Left ventricle myocardium inferior (tissue), 1 donor: ENCODE measurements at regions not wholly inside any gene's neighbourhood (a gene's known extent, or its start where the extent isn't known, plus 50 kb on each side); places are given as distances from the start of the nearest gene placed in this dataset.
A peak's percentile ranks its signal among the peaks of the same experiment; 100 is the strongest.

Experiments used
- DNase-seq: peaks from one replicate; pipeline ENCODE4 v3.0.0-alpha.2; 2020
- H3K27ac ChIP-seq: fragments of 200-600 bp; replicated peaks from 2 replicates; pipeline ENCODE4 v1.8.0; 2021
- H3K27me3 ChIP-seq: fragments of 200-600 bp; 2 replicates; pipeline ENCODE4 v1.8.0; 2021; ENCODE audit warnings: low read depth
- H3K36me3 ChIP-seq: fragments of 200-600 bp; 2 replicates; pipeline ENCODE4 v1.8.0; 2021
- H3K4me1 ChIP-seq: fragments of 200-600 bp; 2 replicates; pipeline ENCODE4 v1.8.0; 2021
- H3K4me3 ChIP-seq: fragments of 200-600 bp; 2 replicates; pipeline ENCODE4 v1.8.0; 2021; ENCODE audit warnings: mild to moderate bottlenecking, moderate library complexity
- H3K9me3 ChIP-seq: fragments of 200-600 bp; replicated peaks from 2 replicates; pipeline ENCODE4 v1.8.0; 2021
- CTCF ChIP-seq: fragments of 200-600 bp; IDR thresholded peaks from 2 replicates; pipeline ENCODE4 v1.8.0; 2021; ENCODE audit warnings: antibody characterized with exemption, mild to moderate bottlenecking, borderline replicate concordance
- intact Hi-C: fragments of 100-400 bp; cut with micrococcal nuclease; formaldehyde crosslinking; loops from one replicate; pipeline ENCODE4 v1.11.0; 2022
- donor health status: DM: no; HTN: yes; CAD: no; lungs with severe emphysema.

GRCh38 chr12:46450279-46450748 is 77.7 kb upstream of the SLC38A2 start:
- peak overlapping the region; percentile 64 for H3K27ac ChIP-seq
- no peak for TF ChIP-seq CTCF
- peak; percentile 77 for DNase-seq

GRCh38 chr12:46449856-46450255 is 77.3 kb upstream of the SLC38A2 start:
- intact Hi-C loops: no loop called here
- no peaks in the 10 kb centered on the region for H3K36me3 ChIP-seq
- DNase-seq: no peak
- no peaks in the 10 kb centered on the region for H3K9me3 ChIP-seq
- no peak overlapping the region for H3K4me3 ChIP-seq
- H3K27me3 ChIP-seq: no peaks in the 10 kb centered on the region
- no peak for TF ChIP-seq CTCF
- peaks cover 45% of the 10 kb centered on the region for H3K4me1 ChIP-seq
- H3K27ac ChIP-seq: peak overlapping the region; percentile 64

More at GRCh38 chr12:46450279-46450748, 77.7 kb upstream of the SLC38A2 start:
- Histone ChIP-seq H3K4me1 (peaks cover 41% of the 10 kb centered on the region), H3K4me3 (no peak overlapping the region), H3K27me3 (no peaks in the 10 kb centered on the region), H3K9me3 (no peaks in the 10 kb centered on the region), H3K36me3 (no peaks in the 10 kb centered on the region)
- intact Hi-C loops: no loop called here

GRCh38 chr12:46449316-46449715 is 76.7 kb upstream of the SLC38A2 start:
- H3K4me1 ChIP-seq: peaks cover 46% of the 10 kb centered on the region
- TF ChIP-seq CTCF: no peak
- H3K9me3 ChIP-seq: no peaks in the 10 kb centered on the region
- peak overlapping the region; percentile 64 for H3K27ac ChIP-seq
- intact Hi-C loops: no loop called here
- H3K36me3 ChIP-seq: no peaks in the 10 kb centered on the region
- DNase-seq: no peak
- H3K4me3 ChIP-seq: no peak overlapping the region
- H3K27me3 ChIP-seq: no peaks in the 10 kb centered on the region

GRCh38 chr12:46446645-46447044 is 74.1 kb upstream of the SLC38A2 start:
- H3K27ac ChIP-seq: no peak overlapping the region
- H3K27me3 ChIP-seq: no peaks in the 10 kb centered on the region
- DNase-seq: no peak
- H3K4me3 ChIP-seq: no peak overlapping the region
- TF ChIP-seq CTCF: no peak
- no peaks in the 10 kb centered on the region for H3K36me3 ChIP-seq
- H3K4me1 ChIP-seq: peaks cover 40% of the 10 kb centered on the region
- intact Hi-C loops: no loop called here
- H3K9me3 ChIP-seq: no peaks in the 10 kb centered on the region

GRCh38 chr12:46445551-46446235 is 73.1 kb upstream of the SLC38A2 start:
- no peak for DNase-seq
- intact Hi-C loops: no loop called here
- peak overlapping the region; percentile 56 for H3K27ac ChIP-seq

More at GRCh38 chr12:46445551-46446235, 73.1 kb upstream of the SLC38A2 start:
- Histone ChIP-seq H3K36me3 (no peaks in the 10 kb centered on the region), H3K9me3 (no peaks in the 10 kb centered on the region), H3K4me3 (no peak overlapping the region), H3K27me3 (no peaks in the 10 kb centered on the region), H3K4me1 (peaks cover 35% of the 10 kb centered on the region)
- no peak for TF ChIP-seq CTCF
